ENCODE measurements at regions not wholly inside any gene's neighbourhood (a gene's known extent, or its start where the extent isn't known, plus 50 kb on each side); places are given as distances from the start of the nearest gene placed in this dataset.

DNA sequence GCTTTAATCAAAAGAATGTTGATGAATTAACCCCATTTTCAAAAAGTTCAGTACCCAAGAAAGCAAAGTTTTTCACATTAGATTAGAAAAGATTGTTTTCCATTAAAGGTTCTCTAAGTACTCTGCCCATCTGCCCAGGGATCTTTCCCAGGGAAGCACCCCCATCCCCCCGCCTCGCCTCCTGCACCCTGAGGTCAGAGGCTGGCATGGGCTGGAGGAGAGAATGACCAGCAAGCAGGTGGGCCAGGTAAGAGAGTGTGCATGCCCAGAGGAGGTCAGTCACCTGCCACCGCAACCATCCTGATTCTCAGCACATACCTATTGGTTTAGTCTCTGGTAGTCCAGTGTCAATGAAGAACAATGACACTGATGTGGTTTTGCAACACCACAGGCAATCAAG is 279.4 kb upstream of the ZNF507 start:
- TF ChIP-seq RAD21 (IDR thresholded peaks at IDR 0.05; ENCODE audit: low read depth) (no peak), ZBTB7A (IDR thresholded peaks at IDR 0.05; ENCODE audit: low read depth) (no peak), CEBPB (IDR thresholded peaks at IDR 0.05) (no peak), FOXM1 (IDR thresholded peaks at IDR 0.05; ENCODE audit: borderline replicate concordance, low read depth) (no peak), EP300 (IDR thresholded peaks at IDR 0.05; ENCODE audit: borderline replicate concordance) (no peak), TAF1 (IDR thresholded peaks at IDR 0.05; ENCODE audit: low read depth) (no peak)
- TF ChIP-seq, protein P1, sequence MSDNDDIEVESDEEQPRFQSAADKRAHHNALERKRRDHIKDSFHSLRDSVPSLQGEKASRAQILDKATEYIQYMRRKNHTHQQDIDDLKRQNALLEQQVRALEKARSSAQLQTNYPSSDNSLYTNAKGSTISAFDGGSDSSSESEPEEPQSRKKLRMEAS (IDR thresholded peaks at IDR 0.05) = no peak
- TF ChIP-seq, protein P2, sequence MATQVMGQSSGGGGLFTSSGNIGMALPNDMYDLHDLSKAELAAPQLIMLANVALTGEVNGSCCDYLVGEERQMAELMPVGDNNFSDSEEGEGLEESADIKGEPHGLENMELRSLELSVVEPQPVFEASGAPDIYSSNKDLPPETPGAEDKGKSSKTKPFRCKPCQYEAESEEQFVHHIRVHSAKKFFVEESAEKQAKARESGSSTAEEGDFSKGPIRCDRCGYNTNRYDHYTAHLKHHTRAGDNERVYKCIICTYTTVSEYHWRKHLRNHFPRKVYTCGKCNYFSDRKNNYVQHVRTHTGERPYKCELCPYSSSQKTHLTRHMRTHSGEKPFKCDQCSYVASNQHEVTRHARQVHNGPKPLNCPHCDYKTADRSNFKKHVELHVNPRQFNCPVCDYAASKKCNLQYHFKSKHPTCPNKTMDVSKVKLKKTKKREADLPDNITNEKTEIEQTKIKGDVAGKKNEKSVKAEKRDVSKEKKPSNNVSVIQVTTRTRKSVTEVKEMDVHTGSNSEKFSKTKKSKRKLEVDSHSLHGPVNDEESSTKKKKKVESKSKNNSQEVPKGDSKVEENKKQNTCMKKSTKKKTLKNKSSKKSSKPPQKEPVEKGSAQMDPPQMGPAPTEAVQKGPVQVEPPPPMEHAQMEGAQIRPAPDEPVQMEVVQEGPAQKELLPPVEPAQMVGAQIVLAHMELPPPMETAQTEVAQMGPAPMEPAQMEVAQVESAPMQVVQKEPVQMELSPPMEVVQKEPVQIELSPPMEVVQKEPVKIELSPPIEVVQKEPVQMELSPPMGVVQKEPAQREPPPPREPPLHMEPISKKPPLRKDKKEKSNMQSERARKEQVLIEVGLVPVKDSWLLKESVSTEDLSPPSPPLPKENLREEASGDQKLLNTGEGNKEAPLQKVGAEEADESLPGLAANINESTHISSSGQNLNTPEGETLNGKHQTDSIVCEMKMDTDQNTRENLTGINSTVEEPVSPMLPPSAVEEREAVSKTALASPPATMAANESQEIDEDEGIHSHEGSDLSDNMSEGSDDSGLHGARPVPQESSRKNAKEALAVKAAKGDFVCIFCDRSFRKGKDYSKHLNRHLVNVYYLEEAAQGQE (IDR thresholded peaks at IDR 0.05; ENCODE audit: low read depth) = no peak

DNA sequence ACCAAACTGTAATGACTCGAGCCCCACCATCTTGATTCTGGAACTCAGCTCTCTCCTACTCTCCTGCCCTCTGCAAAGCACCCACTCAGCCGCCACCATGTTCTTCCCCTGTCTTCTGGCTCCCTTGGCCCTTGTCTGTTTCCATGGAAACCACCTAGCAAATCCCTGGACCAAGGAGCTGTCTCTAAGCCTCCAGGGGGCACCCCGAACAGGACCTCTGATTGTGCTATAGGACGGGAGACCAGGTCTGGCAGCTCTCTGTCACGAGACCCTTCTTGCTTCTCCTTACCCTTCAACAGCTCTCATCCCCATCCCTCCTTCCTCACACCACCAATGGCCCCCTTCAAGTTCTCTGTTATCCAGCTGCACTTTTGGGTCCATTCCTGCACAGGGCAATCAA is 277.7 kb upstream of the ZNF507 start:
- no peak for TF ChIP-seq CREB1 (IDR thresholded peaks at IDR 0.05; ENCODE audit: low read depth)

DNA sequence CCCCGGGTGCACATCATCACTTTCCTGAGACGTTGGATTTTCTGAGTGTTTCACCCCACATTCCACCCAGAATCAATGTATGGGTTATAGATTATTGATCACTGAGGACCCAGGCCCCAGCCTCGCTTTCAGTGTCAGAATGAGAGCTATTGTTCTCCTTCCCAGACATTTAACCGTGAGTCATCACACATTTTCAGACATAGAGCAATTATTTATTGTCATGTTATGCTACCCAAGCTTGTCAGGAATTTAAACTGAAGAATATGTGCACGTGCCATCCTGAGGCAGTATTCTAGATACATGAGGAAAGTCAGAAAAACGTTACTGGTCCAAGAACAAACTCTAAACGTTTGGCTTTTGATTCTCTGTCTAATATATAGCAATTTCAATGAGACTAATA is 276.6 kb upstream of the ZNF507 start:
- TF ChIP-seq TCF12 (IDR thresholded peaks at IDR 0.05; ENCODE audit: low read depth) (no peak), CEBPB (IDR thresholded peaks at IDR 0.05) (no peak), TEAD4 (IDR thresholded peaks at IDR 0.05) (no peak)

DNA sequence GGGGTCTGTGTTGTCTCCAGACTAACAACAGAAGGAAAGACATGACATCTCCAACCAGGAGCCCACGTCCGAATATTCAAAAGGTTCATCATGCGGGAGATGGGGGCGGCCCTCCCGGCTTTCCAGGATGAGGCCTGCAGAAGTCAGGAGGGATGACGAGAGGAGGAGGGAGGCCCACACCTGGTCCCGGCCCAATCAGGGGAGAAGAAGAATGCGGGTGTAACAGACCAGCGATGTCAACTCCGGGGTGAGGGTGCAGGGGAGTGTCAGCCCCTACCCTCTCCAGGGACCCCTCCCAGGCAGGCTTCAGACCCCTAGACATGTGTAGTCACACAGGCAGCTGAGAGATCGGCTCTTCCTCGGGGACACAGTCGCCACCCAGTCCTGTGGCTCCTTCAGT is 275.3 kb upstream of the ZNF507 start:
- TF ChIP-seq TEAD4 (IDR thresholded peaks at IDR 0.05) (no peak), TCF12 (IDR thresholded peaks at IDR 0.05; ENCODE audit: low read depth) (no peak), YY1 (IDR thresholded peaks at IDR 0.05; ENCODE audit: low read depth) (no peak), FOXM1 (IDR thresholded peaks at IDR 0.05; ENCODE audit: borderline replicate concordance, low read depth) (no peak), CREB1 (IDR thresholded peaks at IDR 0.05; ENCODE audit: low read depth) (no peak), TAF1 (IDR thresholded peaks at IDR 0.05; ENCODE audit: low read depth) (no peak), RAD21 (IDR thresholded peaks at IDR 0.05; ENCODE audit: low read depth) (no peak)

DNA sequence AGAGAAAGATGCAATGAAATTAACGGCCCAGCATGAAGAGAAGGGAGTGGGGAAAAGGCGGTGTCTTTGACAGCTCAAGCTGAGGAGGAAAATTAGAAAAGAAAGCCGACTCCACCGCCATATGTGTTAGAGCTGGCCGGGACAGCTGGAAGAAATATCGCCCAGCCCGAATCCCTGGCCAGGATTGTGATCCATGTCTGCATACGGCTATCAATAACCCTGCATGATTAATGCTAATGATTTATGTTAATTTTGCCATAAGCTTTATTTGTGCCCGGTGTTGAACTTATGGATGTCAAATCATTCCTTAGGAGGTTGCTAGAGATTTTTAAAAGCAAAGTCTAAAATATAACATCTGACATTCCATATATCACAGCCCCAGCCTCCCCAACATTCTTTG is 263.4 kb upstream of the ZNF507 start:
- TF ChIP-seq ZBTB7A (IDR thresholded peaks at IDR 0.05; ENCODE audit: low read depth) (no peak), NFIC (IDR thresholded peaks at IDR 0.05) (no peak), EGR1 (IDR thresholded peaks at IDR 0.05) (no peak), YY1 (IDR thresholded peaks at IDR 0.05; ENCODE audit: low read depth) (no peak), TEAD4 (IDR thresholded peaks at IDR 0.05) (no peak), FOXM1 (IDR thresholded peaks at IDR 0.05; ENCODE audit: borderline replicate concordance, low read depth) (no peak), EP300 (IDR thresholded peaks at IDR 0.05; ENCODE audit: borderline replicate concordance) (no peak), TAF1 (IDR thresholded peaks at IDR 0.05; ENCODE audit: low read depth) (no peak), CREB1 (IDR thresholded peaks at IDR 0.05; ENCODE audit: low read depth) (no peak), RAD21 (IDR thresholded peaks at IDR 0.05; ENCODE audit: low read depth) (no peak)
- TF ChIP-seq, protein P2 (IDR thresholded peaks at IDR 0.05; ENCODE audit: low read depth) = no peak

DNA sequence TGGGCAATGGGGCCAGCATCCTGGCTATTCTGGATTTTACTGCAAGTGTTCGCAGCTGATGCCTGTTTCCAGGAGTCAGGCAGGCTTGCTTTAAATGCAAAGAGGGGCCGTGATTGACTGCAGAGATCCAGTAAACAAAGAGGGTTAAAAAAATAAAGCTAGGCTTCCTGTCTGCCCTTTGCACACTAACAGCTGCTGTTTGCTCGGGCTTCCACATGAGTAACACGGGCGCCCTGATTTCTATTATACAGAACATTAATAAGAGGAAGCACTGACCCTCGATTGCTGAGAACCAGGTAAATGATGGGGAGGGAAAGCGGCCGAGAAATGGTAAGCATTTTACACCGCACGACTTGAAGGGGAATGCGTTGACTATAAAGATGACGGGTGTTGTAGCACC is 254.2 kb upstream of the ZNF507 start:
- TF ChIP-seq YY1 (IDR thresholded peaks at IDR 0.05; ENCODE audit: low read depth) = no peak
- TF ChIP-seq, protein P2 (IDR thresholded peaks at IDR 0.05; ENCODE audit: low read depth) = no peak
- TF ChIP-seq, protein P1 (IDR thresholded peaks at IDR 0.05) = no peak
- no peak for TF ChIP-seq CREB1 (IDR thresholded peaks at IDR 0.05; ENCODE audit: low read depth)
- TF ChIP-seq EP300 (IDR thresholded peaks at IDR 0.05; ENCODE audit: borderline replicate concordance) = no peak
- TF ChIP-seq NFIC (IDR thresholded peaks at IDR 0.05) = no peak
- no peak for TF ChIP-seq TCF12 (IDR thresholded peaks at IDR 0.05; ENCODE audit: low read depth)
- TF ChIP-seq FOXM1 (IDR thresholded peaks at IDR 0.05; ENCODE audit: borderline replicate concordance, low read depth) = no peak
- no peak for TF ChIP-seq CEBPB (IDR thresholded peaks at IDR 0.05)
- no peak for TF ChIP-seq EGR1 (IDR thresholded peaks at IDR 0.05)
- no peak for TF ChIP-seq RAD21 (IDR thresholded peaks at IDR 0.05; ENCODE audit: low read depth)
- no peak for TF ChIP-seq ZBTB7A (IDR thresholded peaks at IDR 0.05; ENCODE audit: low read depth)
- TF ChIP-seq, protein P3, sequence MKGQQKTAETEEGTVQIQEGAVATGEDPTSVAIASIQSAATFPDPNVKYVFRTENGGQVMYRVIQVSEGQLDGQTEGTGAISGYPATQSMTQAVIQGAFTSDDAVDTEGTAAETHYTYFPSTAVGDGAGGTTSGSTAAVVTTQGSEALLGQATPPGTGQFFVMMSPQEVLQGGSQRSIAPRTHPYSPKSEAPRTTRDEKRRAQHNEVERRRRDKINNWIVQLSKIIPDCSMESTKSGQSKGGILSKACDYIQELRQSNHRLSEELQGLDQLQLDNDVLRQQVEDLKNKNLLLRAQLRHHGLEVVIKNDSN (IDR thresholded peaks at IDR 0.05) = no peak
- no peak for TF ChIP-seq TEAD4 (IDR thresholded peaks at IDR 0.05)
- no peak for TF ChIP-seq TAF1 (IDR thresholded peaks at IDR 0.05; ENCODE audit: low read depth)

Data from Ishikawa (cell line).